Heart right ventricle (tissue), 16 donors: ENCODE measurements at regions not wholly inside any gene's neighbourhood (a gene's known extent, or its start where the extent isn't known, plus 50 kb on each side); places are given as distances from the start of the nearest gene placed in this dataset.
A peak's percentile ranks its signal among the peaks of the same experiment; 100 is the strongest.

Experiments
- ATAC-seq, 8 donors: fragments of 200-7000 bp; cut with Tn5 transposase; one replicate each; pipeline ENCODE4 v1.9.1; 2020; ENCODE audit warnings: mild to moderate bottlenecking in 8 of 8, moderate library complexity in 8 of 8, moderate number of reproducible peaks in 1 of 8
- DNase-seq, 2 donors: peaks; one replicate each; pipeline ENCODE4 v3.0.0-alpha.2; 2020
- H3K27ac ChIP-seq, 10 donors: fragments of 200-600 bp; sonication (generic) in 2 of 10; one replicate each; pipeline versions ENCODE4 v1.5.0 to v1.8.0; 2020 to 2022; ENCODE audit warnings: mild to moderate bottlenecking in 3 of 10
- H3K27me3 ChIP-seq, 7 donors: fragments of 200-600 bp; one replicate each; pipeline ENCODE4 v1.8.0; 2021 to 2022; ENCODE audit warnings: mild to moderate bottlenecking in 2 of 7
- H3K36me3 ChIP-seq, 9 donors: fragments of 200-600 bp; sonication (generic) in 1 of 9; one replicate each; pipeline versions ENCODE4 v1.5.0 to v1.8.0; 2020 to 2022; ENCODE audit warnings: mild to moderate bottlenecking in 2 of 9
- H3K4me1 ChIP-seq, 9 donors: fragments of 200-600 bp; sonication (generic) in 1 of 9; one replicate each; pipeline versions ENCODE4 v1.5.0 to v1.8.0; 2020 to 2022; ENCODE audit warnings: mild to moderate bottlenecking in 4 of 9
- H3K4me3 ChIP-seq, 10 donors: fragments of 200-600 bp; sonication (generic) in 2 of 10; one replicate each; pipeline versions ENCODE4 v1.5.0 to v1.8.0; 2020 to 2022; ENCODE audit warnings: mild to moderate bottlenecking in 7 of 10, moderate library complexity in 2 of 10
- H3K9me3 ChIP-seq, 11 donors: fragments of 200-600 bp in 10 of 11; sonication (generic) in 2 of 11; one replicate each; pipeline versions ENCODE4 v1.5.0 to v1.8.0; 2013 to 2022; ENCODE audit warnings: mild to moderate bottlenecking in 2 of 11, control low read depth in 1 of 11, moderate library complexity in 1 of 11
- CTCF ChIP-seq, 9 donors: fragments of 200-600 bp; sonication (generic) in 2 of 9; IDR thresholded peaks; one replicate each; pipeline versions ENCODE4 v1.5.0 to v1.8.0; 2021 to 2022; ENCODE audit warnings: antibody characterized with exemption in 9 of 9, mild to moderate bottlenecking in 5 of 9, moderate library complexity in 1 of 9
- WGBS, 2 donors: extraction: QIAGEN DNeasy Blood & Tissue Kit; methylation state at CpG; one replicate each; pipeline ENCODE4 v1.1.7; 2013; ENCODE audit warnings: inconsistent platforms in 1 of 2; 5-methylcytosine and 5-hydroxymethylcytosine counted together
- intact Hi-C, 10 donors: fragments of 100-400 bp; cut with DNase I; formaldehyde crosslinking; loops; one replicate each; pipeline versions ENCODE4 v1.11.1 to v1.14.2; 2022
- donor health status: Arrhythmogenic right ventricular cardiomyopathy.
- donor health status: ischemic (EF 13 %, LVEDD 7.1; RV severe dilation, severe dysfunction).
- donor health status: healthy with polysubstance abuse.
- donor health status: DM: no; HTN: yes; CAD: no.
- donor health status: DM: no; HTN: no; CAD: no.
- donor health status: ischemic (EF 25% LVEDD 6.9; RV normal size, moderate dysfunction).
- donor health status: ischemic (EF 25% LVEDD 5.7; RV mildly dilated, moderate dysfunction).
- donor health status: healthy.
- donor health status: DM: yes; HTN: yes; CAD: no.
- donor health status: Ischemic cardiomyopathy.
- donor health status: ischemic (EF 35%, LVEDD 5.7; RV mildly dilated, moderate dysfunction).
- donor health status: nonischemic (EF 11% LVEDD 7.7; RV severe dilation, severe dysfunction).
- donor health status: DM: yes; HTN: yes; CAD: no.
- donor health status: PGD.
- donor health status: ischemic (EF 29% LVEDD 5.4; RV normal size, mild dysfunction).
- donor health status: nonischemic (EF 23%, LVEDD 6.1; RV moderate dilation, normal function).

GRCh38 chr18:44342162-44342561, 338.5 kb upstream of the SETBP1 start:
- DNase-seq (no peak), ATAC-seq (no peak)
- intact Hi-C loops: no loop called here
- no peak overlapping the region for H3K4me3 ChIP-seq
- H3K9me3 ChIP-seq: peaks cover 0 to 39% (median 13%) of the 10 kb centered on the region in 11 donors
- H3K36me3 ChIP-seq: no peaks in the 10 kb centered on the region
- no peak for TF ChIP-seq CTCF (IDR thresholded peaks at IDR 0.05)
- WGBS, 2 donors: 71 to 73% methylated on average over 2 of the region's 2 CpGs
- H3K27ac ChIP-seq: no peak overlapping the region
- H3K27me3 ChIP-seq: no peaks in the 10 kb centered on the region
- no peaks in the 10 kb centered on the region for H3K4me1 ChIP-seq

GRCh38 chr18:44342946-44343345, 337.7 kb upstream of the SETBP1 start:
- Histone ChIP-seq H3K4me3 (no peak overlapping the region), H3K27ac (no peak overlapping the region), H3K9me3 (peaks cover 0 to 31% (median 6%) of the 10 kb centered on the region in 11 donors), H3K27me3 (no peaks in the 10 kb centered on the region), H3K4me1 (no peaks in the 10 kb centered on the region), H3K36me3 (no peaks in the 10 kb centered on the region)
- 86 to 88% methylated on average over 2 of the region's 2 CpGs for WGBS, 2 donors
- intact Hi-C loops: no loop called here
- ATAC-seq: no peak
- no peak for TF ChIP-seq CTCF (IDR thresholded peaks at IDR 0.05)
- no peak for DNase-seq

- no peaks in the 10 kb centered on the region for H3K27me3 ChIP-seq
- ATAC-seq (peak in 5 of 8 donors; percentile 21 to 63 (median 30)), DNase-seq (no peak)
- H3K9me3 ChIP-seq: peaks cover 0 to 25% (median 0%) of the 10 kb centered on the region in 11 donors
- no peaks in the 10 kb centered on the region for H3K36me3 ChIP-seq
- intact Hi-C loops: no loop called here
- H3K4me3 ChIP-seq: no peak overlapping the region
- TF ChIP-seq CTCF (IDR thresholded peaks at IDR 0.05): no peak
- H3K4me1 ChIP-seq: no peaks in the 10 kb centered on the region
- H3K27ac ChIP-seq: no peak overlapping the region
These were observed 337.1 kb upstream of the SETBP1 start for GRCh38 chr18:44343570-44343969.

GRCh38 chr18:44356566-44357157, 324.0 kb upstream of the SETBP1 start:
- no peaks in the 10 kb centered on the region for H3K36me3 ChIP-seq
- no peak overlapping the region for H3K4me3 ChIP-seq
- no peak for TF ChIP-seq CTCF (IDR thresholded peaks at IDR 0.05)
- intact Hi-C loops: no loop called here
- ATAC-seq (no peak), DNase-seq (no peak)
- no peaks in the 10 kb centered on the region for H3K27me3 ChIP-seq
- peaks cover 0 to 45% (median 8%) of the 10 kb centered on the region in 11 donors for H3K9me3 ChIP-seq
- 43 to 47% methylated on average over 5 of the region's 5 CpGs for WGBS, 2 donors
- no peaks in the 10 kb centered on the region for H3K4me1 ChIP-seq
- no peak overlapping the region for H3K27ac ChIP-seq
